ENCODE measurements at regions not wholly inside any gene's neighbourhood (a gene's known extent, or its start where the extent isn't known, plus 50 kb on each side); places are given as distances from the start of the nearest gene placed in this dataset.

GRCh38 chr7:55271069-55271626 lies 94.0 kb upstream of the LANCL2 start:
- Histone ChIP-seq H3K4me1 (ENCODE audit: control insufficient read depth, insufficient read depth, low read length) (no peaks in the 10 kb centered on the region), H3K9me3 (ENCODE audit: control insufficient read depth, low read length) (no peaks in the 10 kb centered on the region), H3K9ac (ENCODE audit: extremely low read depth, low read length, poor library complexity, severe bottlenecking) (no peak overlapping the region), H3K27me3 (ENCODE audit: control insufficient read depth, insufficient read depth, low read length, poor library complexity, severe bottlenecking) (no peaks in the 10 kb centered on the region), H3K27ac (ENCODE audit: low read depth, low read length) (no peak overlapping the region), H3K36me3 (ENCODE audit: control insufficient read depth, insufficient read depth, low read length) (no peaks in the 10 kb centered on the region), H3K4me3 (ENCODE audit: low read length) (no peak overlapping the region)
- WGBS, 2 experiments (ENCODE audit: insufficient coverage in 1 of 2, insufficient read length in 1 of 2) = 86 to 92% methylated on average over 5 to 8 of the region's 8 CpGs
- Mint-ChIP-seq H3K4me3 (no peak overlapping the region), H3K27me3 (ENCODE audit: insufficient read depth) (peaks cover 4% of the 10 kb centered on the region), H3K9me3 (no peaks in the 10 kb centered on the region), H3K4me1 (no peaks in the 10 kb centered on the region), H3K36me3 (ENCODE audit: low read depth) (no peaks in the 10 kb centered on the region), H3K27ac (no peak overlapping the region)
- DNase-seq = no peak
- TF ChIP-seq, protein P1, sequence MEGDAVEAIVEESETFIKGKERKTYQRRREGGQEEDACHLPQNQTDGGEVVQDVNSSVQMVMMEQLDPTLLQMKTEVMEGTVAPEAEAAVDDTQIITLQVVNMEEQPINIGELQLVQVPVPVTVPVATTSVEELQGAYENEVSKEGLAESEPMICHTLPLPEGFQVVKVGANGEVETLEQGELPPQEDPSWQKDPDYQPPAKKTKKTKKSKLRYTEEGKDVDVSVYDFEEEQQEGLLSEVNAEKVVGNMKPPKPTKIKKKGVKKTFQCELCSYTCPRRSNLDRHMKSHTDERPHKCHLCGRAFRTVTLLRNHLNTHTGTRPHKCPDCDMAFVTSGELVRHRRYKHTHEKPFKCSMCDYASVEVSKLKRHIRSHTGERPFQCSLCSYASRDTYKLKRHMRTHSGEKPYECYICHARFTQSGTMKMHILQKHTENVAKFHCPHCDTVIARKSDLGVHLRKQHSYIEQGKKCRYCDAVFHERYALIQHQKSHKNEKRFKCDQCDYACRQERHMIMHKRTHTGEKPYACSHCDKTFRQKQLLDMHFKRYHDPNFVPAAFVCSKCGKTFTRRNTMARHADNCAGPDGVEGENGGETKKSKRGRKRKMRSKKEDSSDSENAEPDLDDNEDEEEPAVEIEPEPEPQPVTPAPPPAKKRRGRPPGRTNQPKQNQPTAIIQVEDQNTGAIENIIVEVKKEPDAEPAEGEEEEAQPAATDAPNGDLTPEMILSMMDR (conservative IDR thresholded peaks at IDR 0.05) = peak; percentile 61

- no peaks in the 10 kb centered on the region for H3K36me3 ChIP-seq (ENCODE audit: control insufficient read depth, insufficient read depth, low read length)
- peaks cover 4% of the 10 kb centered on the region for H3K27me3 Mint-ChIP-seq (ENCODE audit: insufficient read depth)
- no peak overlapping the region for H3K4me3 ChIP-seq (ENCODE audit: low read length)
- no peaks in the 10 kb centered on the region for H3K27me3 ChIP-seq (ENCODE audit: control insufficient read depth, insufficient read depth, low read length, poor library complexity, severe bottlenecking)
- H3K27ac ChIP-seq (ENCODE audit: low read depth, low read length) = no peak overlapping the region
- H3K36me3 Mint-ChIP-seq (ENCODE audit: low read depth) = no peaks in the 10 kb centered on the region
- DNase-seq = no peak
- no peak overlapping the region for H3K9ac ChIP-seq (ENCODE audit: extremely low read depth, low read length, poor library complexity, severe bottlenecking)
- no peaks in the 10 kb centered on the region for H3K9me3 ChIP-seq (ENCODE audit: control insufficient read depth, low read length)
- H3K27ac Mint-ChIP-seq = no peak overlapping the region
- H3K4me3 Mint-ChIP-seq = no peak overlapping the region
- no peaks in the 10 kb centered on the region for H3K4me1 ChIP-seq (ENCODE audit: control insufficient read depth, insufficient read depth, low read length)
- 93 to 94% methylated on average over 7 of the region's 7 CpGs for WGBS, 2 experiments (ENCODE audit: insufficient coverage in 1 of 2, insufficient read length in 1 of 2)
- no peaks in the 10 kb centered on the region for H3K4me1 Mint-ChIP-seq
- TF ChIP-seq, protein P1 (conservative IDR thresholded peaks at IDR 0.05) = no peak
- no peaks in the 10 kb centered on the region for H3K9me3 Mint-ChIP-seq
These were observed 93.5 kb upstream of the LANCL2 start for GRCh38 chr7:55271661-55272060.

- WGBS, 2 experiments (ENCODE audit: insufficient coverage in 1 of 2, insufficient read length in 1 of 2) = 85 to 90% methylated on average over 2 to 4 of the region's 4 CpGs
- Mint-ChIP-seq H3K36me3 (ENCODE audit: low read depth) (no peaks in the 10 kb centered on the region), H3K9me3 (no peaks in the 10 kb centered on the region), H3K4me1 (no peaks in the 10 kb centered on the region), H3K4me3 (no peak overlapping the region), H3K27me3 (ENCODE audit: insufficient read depth) (peaks cover 4% of the 10 kb centered on the region), H3K27ac (no peak overlapping the region)
- TF ChIP-seq, protein P1 (conservative IDR thresholded peaks at IDR 0.05) = no peak
- H3K27ac ChIP-seq (ENCODE audit: low read depth, low read length) = no peak overlapping the region
- H3K36me3 ChIP-seq (ENCODE audit: control insufficient read depth, insufficient read depth, low read length) = no peaks in the 10 kb centered on the region
- no peak overlapping the region for H3K9ac ChIP-seq (ENCODE audit: extremely low read depth, low read length, poor library complexity, severe bottlenecking)
- no peaks in the 10 kb centered on the region for H3K27me3 ChIP-seq (ENCODE audit: control insufficient read depth, insufficient read depth, low read length, poor library complexity, severe bottlenecking)
- H3K9me3 ChIP-seq (ENCODE audit: control insufficient read depth, low read length) = no peaks in the 10 kb centered on the region
- no peak overlapping the region for H3K4me3 ChIP-seq (ENCODE audit: low read length)
- DNase-seq = no peak
- H3K4me1 ChIP-seq (ENCODE audit: control insufficient read depth, insufficient read depth, low read length) = no peaks in the 10 kb centered on the region
These were observed 92.8 kb upstream of the LANCL2 start for GRCh38 chr7:55272328-55272727.
